Body of pancreas (tissue), 4 donors: ENCODE measurements at regions not wholly inside any gene's neighbourhood (a gene's known extent, or its start where the extent isn't known, plus 50 kb on each side); places are given as distances from the start of the nearest gene placed in this dataset.

ENCODE experiments used
- ATAC-seq: fragments of 150-250 bp; one replicate; pipeline ENCODE4 v1.9.1; 2016
- DNase-seq, 4 donors: peaks; one replicate each; pipeline ENCODE4 v3.0.0-alpha.2; 2019
- H3K27ac ChIP-seq, 4 donors: fragments of 200-600 bp; sonication (generic); 1 replicate in 3 of 4; 2 replicates in 1 of 4; pipeline versions ENCODE4 v1.5.1 to v1.6.1; 2016 to 2019; ENCODE audit warnings: mild to moderate bottlenecking in 1 of 4, mixed read lengths in 1 of 4, moderate library complexity in 1 of 4
- H3K27me3 ChIP-seq, 2 donors: fragments of 200-600 bp; sonication (generic); one replicate each; pipeline ENCODE4 v1.6.0; 2016; ENCODE audit warnings: mild to moderate bottlenecking in 1 of 2
- H3K36me3 ChIP-seq, 2 donors: fragments of 200-600 bp; sonication (generic); replicated peaks in 1 of 2; 2 replicates each; pipeline ENCODE4 v1.5.1; 2016; ENCODE audit warnings: low read depth in 2 of 2; ENCODE audit not compliant: insufficient read depth in 1 of 2
- H3K4me1 ChIP-seq: fragments of 200-600 bp; sonication (generic); one replicate; pipeline ENCODE4 v1.6.0; 2016
- H3K4me3 ChIP-seq, 2 donors: fragments of 200-600 bp; sonication (generic); 1 replicate in 1 of 2; 2 replicates in 1 of 2; pipeline ENCODE4 v1.5.1; 2016 to 2019
- H3K9me3 ChIP-seq, 3 donors: fragments of 200-600 bp; sonication (generic); 1 replicate in 2 of 3; 2 replicates in 1 of 3; pipeline ENCODE4 v1.5.1; 2016
- POLR2A ChIP-seq, 3 donors: fragments of 450-650 bp; IDR thresholded peaks; one replicate each; pipeline ENCODE4 v1.6.1; 2016; ENCODE audit warnings: antibody characterized with exemption in 3 of 3, mild to moderate bottlenecking in 2 of 3
- WGBS, 2 donors: methylation state at CpG; one replicate each; pipeline ENCODE4 v1.1.5; 2017; 5-methylcytosine and 5-hydroxymethylcytosine counted together
- intact Hi-C: fragments of 100-400 bp; cut with DNase I; formaldehyde crosslinking; loops from one replicate; pipeline ENCODE4 v1.15.1; 2023
- TF ChIP-seq, protein P1 (sequence below), 7 experiments: fragments of 450-650 bp in 4 of 7; fragments of 200-600 bp in 3 of 7; sonication (generic) in 3 of 7; IDR thresholded peaks; one replicate each; pipeline ENCODE4 v1.5.1; 2016 to 2019; ENCODE audit warnings: antibody characterized with exemption in 7 of 7

GRCh38 chr11:112540261-112540660, 279.6 kb upstream of the PLET1 start:
- no peak for TF ChIP-seq POLR2A (IDR thresholded peaks at IDR 0.05)
- TF ChIP-seq, protein P1, sequence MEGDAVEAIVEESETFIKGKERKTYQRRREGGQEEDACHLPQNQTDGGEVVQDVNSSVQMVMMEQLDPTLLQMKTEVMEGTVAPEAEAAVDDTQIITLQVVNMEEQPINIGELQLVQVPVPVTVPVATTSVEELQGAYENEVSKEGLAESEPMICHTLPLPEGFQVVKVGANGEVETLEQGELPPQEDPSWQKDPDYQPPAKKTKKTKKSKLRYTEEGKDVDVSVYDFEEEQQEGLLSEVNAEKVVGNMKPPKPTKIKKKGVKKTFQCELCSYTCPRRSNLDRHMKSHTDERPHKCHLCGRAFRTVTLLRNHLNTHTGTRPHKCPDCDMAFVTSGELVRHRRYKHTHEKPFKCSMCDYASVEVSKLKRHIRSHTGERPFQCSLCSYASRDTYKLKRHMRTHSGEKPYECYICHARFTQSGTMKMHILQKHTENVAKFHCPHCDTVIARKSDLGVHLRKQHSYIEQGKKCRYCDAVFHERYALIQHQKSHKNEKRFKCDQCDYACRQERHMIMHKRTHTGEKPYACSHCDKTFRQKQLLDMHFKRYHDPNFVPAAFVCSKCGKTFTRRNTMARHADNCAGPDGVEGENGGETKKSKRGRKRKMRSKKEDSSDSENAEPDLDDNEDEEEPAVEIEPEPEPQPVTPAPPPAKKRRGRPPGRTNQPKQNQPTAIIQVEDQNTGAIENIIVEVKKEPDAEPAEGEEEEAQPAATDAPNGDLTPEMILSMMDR (IDR thresholded peaks at IDR 0.05) = no peak
- ATAC-seq (no peak), DNase-seq (no peak)
- no peak overlapping the region for H3K27ac ChIP-seq
- H3K9me3 ChIP-seq = no peaks in the 10 kb centered on the region
- no peaks in the 10 kb centered on the region for H3K27me3 ChIP-seq
- H3K4me3 ChIP-seq = no peak overlapping the region
- intact Hi-C loops = no loop called here
- WGBS, 2 donors = 37 to 57% methylated on average over 2 of the region's 2 CpGs
- no peaks in the 10 kb centered on the region for H3K36me3 ChIP-seq
- H3K4me1 ChIP-seq = no peaks in the 10 kb centered on the region

DNA sequence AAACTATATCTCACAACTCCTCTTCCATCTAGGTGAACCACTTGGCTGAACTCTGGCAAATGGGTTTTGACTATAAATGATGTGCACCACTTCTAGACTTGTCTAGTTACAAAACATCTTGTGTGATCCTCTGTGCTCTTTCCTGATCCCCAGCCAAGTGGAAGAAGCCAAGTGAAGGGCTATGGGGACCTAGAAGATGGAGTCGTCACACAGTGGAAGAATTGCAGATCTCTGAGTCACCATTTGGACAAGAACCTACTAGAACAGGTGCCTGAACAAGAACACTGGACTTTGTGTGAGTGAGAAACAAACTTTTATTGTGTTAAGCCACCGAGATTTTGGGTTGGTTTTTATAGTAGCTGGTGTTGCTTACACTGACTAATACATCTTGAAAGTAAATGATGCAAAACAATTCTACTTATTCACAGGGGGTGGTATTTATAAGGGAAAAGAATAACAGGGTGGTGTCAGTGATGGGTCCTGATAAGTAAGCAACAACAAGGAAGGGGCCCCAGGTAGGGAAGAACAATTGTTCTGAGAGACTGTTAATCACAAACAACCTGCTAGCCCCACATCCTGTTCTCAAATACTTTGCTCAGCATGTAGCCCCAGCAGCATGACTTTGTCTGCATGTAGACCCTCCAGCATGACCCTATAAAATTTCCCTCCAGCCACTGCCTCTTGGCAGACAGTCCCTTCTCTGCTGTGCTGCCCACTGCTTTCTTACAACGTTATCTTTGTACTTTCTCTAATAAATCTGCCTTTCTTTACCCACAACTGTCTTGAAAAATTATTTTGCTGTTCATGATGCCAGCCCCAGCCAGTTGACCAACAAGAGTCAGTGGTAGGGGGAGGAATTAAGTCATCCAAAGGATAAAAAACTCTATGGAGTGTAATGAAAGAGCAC, 280.7 kb upstream of the PLET1 start:
- DNase-seq (no peak), ATAC-seq (no peak)
- Histone ChIP-seq H3K27me3 (no peaks in the 10 kb centered on the region), H3K27ac (no peak overlapping the region), H3K4me1 (no peaks in the 10 kb centered on the region), H3K9me3 (no peaks in the 10 kb centered on the region), H3K4me3 (no peak overlapping the region), H3K36me3 (no peaks in the 10 kb centered on the region)
- intact Hi-C loops = no loop called here
- WGBS, 2 donors = 59 to 61% methylated on average over 3 of the region's 3 CpGs
- TF ChIP-seq POLR2A (IDR thresholded peaks at IDR 0.05) = no peak
- TF ChIP-seq, protein P1 (IDR thresholded peaks at IDR 0.05) = no peak

DNA sequence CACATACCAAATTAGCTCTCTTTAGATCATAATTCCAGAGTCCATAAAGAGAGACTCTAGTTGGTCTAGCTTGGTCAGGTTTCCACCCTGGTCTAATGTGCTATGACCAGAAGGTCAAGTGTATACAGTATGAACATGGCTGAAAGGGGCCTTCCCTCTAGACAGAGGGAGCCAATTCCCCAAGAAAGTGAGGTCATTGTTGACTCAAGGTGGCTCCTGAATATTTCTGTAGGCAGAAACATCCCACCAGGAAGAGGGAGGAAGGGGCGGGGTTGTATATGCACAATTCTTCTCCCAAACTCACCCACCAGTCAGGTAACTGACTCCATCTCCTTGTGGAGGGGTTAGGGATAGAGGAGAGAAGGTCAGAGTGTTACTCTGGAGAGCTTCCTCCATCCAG, 281.8 kb upstream of the PLET1 start:
- intact Hi-C loops = no loop called here
- Histone ChIP-seq H3K4me3 (no peak overlapping the region), H3K27ac (no peak overlapping the region), H3K27me3 (no peaks in the 10 kb centered on the region), H3K9me3 (no peaks in the 10 kb centered on the region), H3K4me1 (no peaks in the 10 kb centered on the region), H3K36me3 (no peaks in the 10 kb centered on the region)
- TF ChIP-seq, protein P1 (IDR thresholded peaks at IDR 0.05) = no peak
- no peak for TF ChIP-seq POLR2A (IDR thresholded peaks at IDR 0.05)
- DNase-seq = no peak
- 77 to 78% methylated on average over 1 of the region's 1 CpG for WGBS, 2 donors
- ATAC-seq = no peak

GRCh38 chr11:112543390-112543789, 282.7 kb upstream of the PLET1 start:
- ATAC-seq = no peak
- H3K36me3 ChIP-seq = no peaks in the 10 kb centered on the region
- no peak for TF ChIP-seq POLR2A (IDR thresholded peaks at IDR 0.05)
- TF ChIP-seq, protein P1 (IDR thresholded peaks at IDR 0.05) = no peak
- H3K27me3 ChIP-seq = no peaks in the 10 kb centered on the region
- 62 to 63% methylated on average over 3 of the region's 3 CpGs for WGBS, 2 donors
- no peak for DNase-seq
- H3K27ac ChIP-seq = no peak overlapping the region
- no peaks in the 10 kb centered on the region for H3K9me3 ChIP-seq
- intact Hi-C loops = no loop called here
- no peaks in the 10 kb centered on the region for H3K4me1 ChIP-seq
- H3K4me3 ChIP-seq = no peak overlapping the region

GRCh38 chr11:112548641-112549040, 288.0 kb upstream of the PLET1 start:
- ATAC-seq = no peak
- Histone ChIP-seq H3K27me3 (no peaks in the 10 kb centered on the region), H3K36me3 (no peaks in the 10 kb centered on the region), H3K27ac (no peak overlapping the region), H3K9me3 (no peaks in the 10 kb centered on the region), H3K4me1 (no peaks in the 10 kb centered on the region), H3K4me3 (no peak overlapping the region)
- no peak for DNase-seq
- intact Hi-C loops = no loop called here
- TF ChIP-seq, protein P1 (IDR thresholded peaks at IDR 0.05) = no peak
- TF ChIP-seq POLR2A (IDR thresholded peaks at IDR 0.05) = no peak
